NCI-H82 (cell line): ENCODE measurements at regions not wholly inside any gene's neighbourhood (a gene's known extent, or its start where the extent isn't known, plus 50 kb on each side); places are given as distances from the start of the nearest gene placed in this dataset.
A peak's percentile ranks its signal among the peaks of the same experiment; 100 is the strongest.

Source experiments
- DNase-seq: peaks from one replicate; lab custom pipeline; 2025; lab: John Stamatoyannopoulos, UW

GRCh38 chr5:165277661-165278060 lies 1772.2 kb downstream of the MAT2B start:
- no peak for DNase-seq

GRCh38 chr5:165282491-165282890 lies 1777.1 kb downstream of the MAT2B start:
- DNase-seq: no peak

- DNase-seq: no peak
These were observed 1781.3 kb downstream of the MAT2B start for GRCh38 chr5:165286692-165287091.

GRCh38 chr5:165290535-165290934 lies 1785.1 kb downstream of the MAT2B start:
- DNase-seq: no peak

- no peak for DNase-seq
These were observed 1791.1 kb downstream of the MAT2B start for GRCh38 chr5:165296401-165297130.

GRCh38 chr5:165304193-165304827 lies 1798.9 kb downstream of the MAT2B start:
- peak; percentile 44 for DNase-seq

GRCh38 chr5:165305596-165305995 lies 1800.2 kb downstream of the MAT2B start:
- DNase-seq: no peak

GRCh38 chr5:165309446-165309845 lies 1804.0 kb downstream of the MAT2B start:
- no peak for DNase-seq

- no peak for DNase-seq
These were observed 1804.6 kb downstream of the MAT2B start for GRCh38 chr5:165310031-165310430.

GRCh38 chr5:165321912-165322311 lies 1816.5 kb downstream of the MAT2B start:
- no peak for DNase-seq

GRCh38 chr5:165325221-165325620 lies 1819.8 kb downstream of the MAT2B start:
- no peak for DNase-seq

- DNase-seq: no peak
These were observed 1822.2 kb downstream of the MAT2B start for GRCh38 chr5:165327631-165328030.

- DNase-seq: peak; percentile 30
These were observed 1823.4 kb downstream of the MAT2B start for GRCh38 chr5:165328846-165329245.

GRCh38 chr5:165333623-165334022 lies 1828.2 kb downstream of the MAT2B start:
- no peak for DNase-seq

GRCh38 chr5:165334201-165334600 lies 1828.8 kb downstream of the MAT2B start:
- DNase-seq: no peak

GRCh38 chr5:165349735-165350134 lies 1844.3 kb downstream of the MAT2B start:
- no peak for DNase-seq

GRCh38 chr5:165351342-165351741 lies 1845.9 kb downstream of the MAT2B start:
- no peak for DNase-seq

GRCh38 chr5:165360366-165360765 lies 1854.9 kb downstream of the MAT2B start:
- DNase-seq: peak; percentile 62

- peak; percentile 78 for DNase-seq
These were observed 1855.5 kb downstream of the MAT2B start for GRCh38 chr5:165360784-165361542.

- no peak for DNase-seq
These were observed 1864.8 kb downstream of the MAT2B start for GRCh38 chr5:165370233-165370632.

- DNase-seq: peak; percentile 4
These were observed 1865.4 kb downstream of the MAT2B start for GRCh38 chr5:165370794-165371193.

GRCh38 chr5:165375201-165375600 lies 1869.8 kb downstream of the MAT2B start:
- DNase-seq: no peak

- no peak for DNase-seq
These were observed 1888.4 kb downstream of the MAT2B start for GRCh38 chr5:165393839-165394238.
